ENCODE measurements at regions not wholly inside any gene's neighbourhood (a gene's known extent, or its start where the extent isn't known, plus 50 kb on each side); places are given as distances from the start of the nearest gene placed in this dataset.

DNA sequence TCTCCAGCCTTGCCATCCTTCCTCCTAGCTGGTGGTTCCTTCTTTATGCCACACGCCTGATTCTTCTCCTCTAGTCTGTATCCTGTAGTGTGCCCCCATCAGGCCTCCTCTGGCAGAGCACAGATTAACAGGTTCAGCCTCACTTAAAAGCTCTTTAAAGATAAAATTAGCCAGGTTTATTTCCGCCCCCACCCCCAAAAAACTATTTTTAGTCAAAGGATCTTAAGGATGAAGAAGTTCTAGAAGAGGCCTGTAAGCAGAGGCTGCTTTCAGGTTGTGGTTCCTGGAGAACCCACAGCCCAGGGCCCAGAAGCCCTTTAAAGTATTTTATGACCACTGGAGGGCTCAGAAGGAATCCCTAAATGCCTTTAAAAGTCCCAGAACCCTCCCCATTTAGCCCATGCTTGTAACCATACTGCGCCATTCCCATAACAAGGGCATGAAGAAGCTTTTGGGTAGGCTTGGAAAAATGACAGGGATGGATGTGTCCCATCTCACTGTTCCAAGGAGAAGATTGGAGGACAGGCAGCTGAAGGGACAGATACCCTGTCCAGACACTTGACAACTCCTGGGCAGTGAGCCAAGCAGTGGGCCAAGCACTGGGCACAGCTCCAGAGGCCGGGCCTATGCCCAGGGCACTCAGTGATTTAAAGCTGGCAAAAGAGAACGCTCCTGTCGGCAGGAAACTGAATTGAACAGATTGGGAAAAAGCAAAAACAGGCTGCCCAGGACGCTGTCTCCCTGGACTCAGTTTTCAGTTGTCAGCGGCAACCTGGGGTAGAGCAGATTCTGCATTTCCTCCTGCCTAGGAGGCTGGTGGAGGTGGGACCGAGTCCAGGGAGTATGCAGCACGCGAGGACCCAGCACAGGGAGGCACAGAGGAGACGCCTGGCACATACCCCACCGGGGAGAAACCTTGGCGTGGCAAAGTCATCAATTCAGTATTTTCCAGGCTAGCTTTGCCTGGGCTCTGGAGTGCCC, 106.3 kb upstream of the SSBP2 start:
- H3K9ac ChIP-seq (ENCODE audit: control insufficient read depth, extremely low read depth, insufficient read depth, low read length), result no peak overlapping the region
- no peak overlapping the region for H3K27ac ChIP-seq (ENCODE audit: control insufficient read depth, insufficient read depth, low read length)
- peaks cover 27% of the 10 kb centered on the region for H3K4me1 ChIP-seq (ENCODE audit: control insufficient read depth, extremely low read depth, insufficient read depth, low read length)
- peak overlapping the region; percentile 94 for H2AFZ ChIP-seq (ENCODE audit: control insufficient read depth, low read length)
- H3K4me2 ChIP-seq (ENCODE audit: control insufficient read depth, extremely low read depth, insufficient read depth, low read depth, low read length), result peak overlapping the region; percentile 36
- no peaks in the 10 kb centered on the region for H3K36me3 ChIP-seq (ENCODE audit: control insufficient read depth in 2 of 2, extremely low read depth in 1 of 2, insufficient read depth in 2 of 2, low read length in 2 of 2)
- DNase-seq (ENCODE audit: low read depth, low spot score), result no peak
- H3K4me3 ChIP-seq (ENCODE audit: control insufficient read depth in 2 of 3, extremely low read depth in 1 of 3, insufficient read depth in 2 of 3, low read depth in 1 of 3, low read length in 3 of 3), result no peak overlapping the region
- no peaks in the 10 kb centered on the region for H3K9me1 ChIP-seq (ENCODE audit: control insufficient read depth, extremely low read depth, insufficient read depth, low read length)
- dilution Hi-C loops (cut with MboI; ENCODE audit: extremely low pct_ligation_motif_present, low sequenced_read_pairs), result no loop called here
- FAIRE-seq, result peak; percentile 43
- H3K79me2 ChIP-seq (ENCODE audit: control insufficient read depth, insufficient read depth, low read length), result no peaks in the 10 kb centered on the region
- no peaks in the 10 kb centered on the region for H4K20me1 ChIP-seq (ENCODE audit: control insufficient read depth, extremely low read depth, insufficient read depth, low read length)
- no peak for TF ChIP-seq EZH2 (IDR thresholded peaks at IDR 0.05; ENCODE audit: low read length)
- TF ChIP-seq, protein P1, sequence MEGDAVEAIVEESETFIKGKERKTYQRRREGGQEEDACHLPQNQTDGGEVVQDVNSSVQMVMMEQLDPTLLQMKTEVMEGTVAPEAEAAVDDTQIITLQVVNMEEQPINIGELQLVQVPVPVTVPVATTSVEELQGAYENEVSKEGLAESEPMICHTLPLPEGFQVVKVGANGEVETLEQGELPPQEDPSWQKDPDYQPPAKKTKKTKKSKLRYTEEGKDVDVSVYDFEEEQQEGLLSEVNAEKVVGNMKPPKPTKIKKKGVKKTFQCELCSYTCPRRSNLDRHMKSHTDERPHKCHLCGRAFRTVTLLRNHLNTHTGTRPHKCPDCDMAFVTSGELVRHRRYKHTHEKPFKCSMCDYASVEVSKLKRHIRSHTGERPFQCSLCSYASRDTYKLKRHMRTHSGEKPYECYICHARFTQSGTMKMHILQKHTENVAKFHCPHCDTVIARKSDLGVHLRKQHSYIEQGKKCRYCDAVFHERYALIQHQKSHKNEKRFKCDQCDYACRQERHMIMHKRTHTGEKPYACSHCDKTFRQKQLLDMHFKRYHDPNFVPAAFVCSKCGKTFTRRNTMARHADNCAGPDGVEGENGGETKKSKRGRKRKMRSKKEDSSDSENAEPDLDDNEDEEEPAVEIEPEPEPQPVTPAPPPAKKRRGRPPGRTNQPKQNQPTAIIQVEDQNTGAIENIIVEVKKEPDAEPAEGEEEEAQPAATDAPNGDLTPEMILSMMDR (optimal IDR thresholded peaks at IDR 0.05 in 1 of 3, IDR thresholded peaks at IDR 0.05 in 1 of 3, conservative IDR thresholded peaks at IDR 0.05 in 1 of 3; ENCODE audit: extremely low read depth in 1 of 3, insufficient read depth in 2 of 3, low read length in 3 of 3), result peak; percentile 19 to 49 (median 36)
- no peaks in the 10 kb centered on the region for H3K9me3 ChIP-seq (ENCODE audit: control insufficient read depth, low read depth, low read length)
- no peaks in the 10 kb centered on the region for H3K27me3 ChIP-seq (ENCODE audit: control insufficient read depth, extremely low read depth, insufficient read depth, low read length)

DNA sequence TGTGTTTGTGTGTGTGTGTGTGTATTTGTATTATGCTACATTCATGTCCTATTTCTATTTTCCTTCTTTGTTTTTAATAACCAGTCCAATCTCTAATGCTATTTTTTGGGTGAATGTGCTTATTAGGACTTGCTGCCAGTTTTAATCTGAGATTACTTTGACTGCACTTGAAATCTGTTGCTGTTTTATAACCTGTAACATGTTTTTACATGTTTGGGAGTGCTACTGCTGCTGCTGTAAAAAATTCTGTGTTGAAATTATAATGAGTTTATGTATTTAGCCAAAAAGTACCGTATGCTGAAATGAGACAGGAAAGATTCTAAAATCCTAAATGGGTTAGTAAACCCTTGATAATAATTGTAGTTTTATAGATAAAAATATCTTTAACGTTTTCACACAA, 104.7 kb upstream of the SSBP2 start:
- dilution Hi-C loops (cut with MboI; ENCODE audit: extremely low pct_ligation_motif_present, low sequenced_read_pairs), result no loop called here
- Histone ChIP-seq H3K4me3 (ENCODE audit: control insufficient read depth in 2 of 3, extremely low read depth in 1 of 3, insufficient read depth in 2 of 3, low read depth in 1 of 3, low read length in 3 of 3) (peak overlapping the region in 1 of 3 experiments; percentile 41), H3K27me3 (ENCODE audit: control insufficient read depth, extremely low read depth, insufficient read depth, low read length) (no peaks in the 10 kb centered on the region), H3K27ac (ENCODE audit: control insufficient read depth, insufficient read depth, low read length) (peak overlapping the region; percentile 22), H3K9ac (ENCODE audit: control insufficient read depth, extremely low read depth, insufficient read depth, low read length) (no peak overlapping the region), H3K79me2 (ENCODE audit: control insufficient read depth, insufficient read depth, low read length) (no peaks in the 10 kb centered on the region), H3K4me2 (ENCODE audit: control insufficient read depth, extremely low read depth, insufficient read depth, low read depth, low read length) (peak overlapping the region; percentile 41), H3K4me1 (ENCODE audit: control insufficient read depth, extremely low read depth, insufficient read depth, low read length) (peaks cover 37% of the 10 kb centered on the region), H3K36me3 (ENCODE audit: control insufficient read depth in 2 of 2, extremely low read depth in 1 of 2, insufficient read depth in 2 of 2, low read length in 2 of 2) (no peaks in the 10 kb centered on the region), H3K9me1 (ENCODE audit: control insufficient read depth, extremely low read depth, insufficient read depth, low read length) (no peaks in the 10 kb centered on the region), H3K9me3 (ENCODE audit: control insufficient read depth, low read depth, low read length) (no peaks in the 10 kb centered on the region), H2AFZ (ENCODE audit: control insufficient read depth, low read length) (peak overlapping the region; percentile 65), H4K20me1 (ENCODE audit: control insufficient read depth, extremely low read depth, insufficient read depth, low read length) (no peaks in the 10 kb centered on the region)
- TF ChIP-seq, protein P1 (optimal IDR thresholded peaks at IDR 0.05 in 1 of 3, IDR thresholded peaks at IDR 0.05 in 1 of 3, conservative IDR thresholded peaks at IDR 0.05 in 1 of 3; ENCODE audit: extremely low read depth in 1 of 3, insufficient read depth in 2 of 3, low read length in 3 of 3), result no peak
- TF ChIP-seq EZH2 (IDR thresholded peaks at IDR 0.05; ENCODE audit: low read length), result no peak
- FAIRE-seq (no peak), DNase-seq (ENCODE audit: low read depth, low spot score) (no peak)
